HG02763 (cell line): ENCODE measurements at regions not wholly inside any gene's neighbourhood (a gene's known extent, or its start where the extent isn't known, plus 50 kb on each side); places are given as distances from the start of the nearest gene placed in this dataset.

Experiments
- ATAC-seq: cut with Tn5 transposase; IDR thresholded peaks from one replicate; pipeline ENCODE4 v1.9.1; 2021; ENCODE audit warnings: mild to moderate bottlenecking, moderate library complexity; ENCODE audit not compliant: unreplicated experiment

GRCh38 chr18:10205151-10205550 is 249.3 kb upstream of the APCDD1 start:
- ATAC-seq: no peak

GRCh38 chr18:10207682-10208345 is 246.6 kb upstream of the APCDD1 start:
- no peak for ATAC-seq

GRCh38 chr18:10209302-10209701 is 245.1 kb upstream of the APCDD1 start:
- ATAC-seq: no peak

GRCh38 chr18:10210057-10210633 is 244.3 kb upstream of the APCDD1 start:
- no peak for ATAC-seq

GRCh38 chr18:10213526-10213925 is 240.9 kb upstream of the APCDD1 start:
- ATAC-seq: peak; percentile 72

GRCh38 chr18:10215446-10215845 is 239.0 kb upstream of the APCDD1 start:
- no peak for ATAC-seq

- ATAC-seq: no peak
Observed at GRCh38 chr18:10216791-10217190, 237.6 kb upstream of the APCDD1 start.

GRCh38 chr18:10217211-10217610 is 237.2 kb upstream of the APCDD1 start:
- no peak for ATAC-seq

- ATAC-seq: no peak
Observed at GRCh38 chr18:10225300-10225699, 229.1 kb upstream of the APCDD1 start.

GRCh38 chr18:10226971-10227370 is 227.5 kb upstream of the APCDD1 start:
- no peak for ATAC-seq

- ATAC-seq: no peak
Observed at GRCh38 chr18:10228326-10228725, 226.1 kb upstream of the APCDD1 start.

GRCh38 chr18:10229458-10229857 is 225.0 kb upstream of the APCDD1 start:
- ATAC-seq: no peak

- ATAC-seq: no peak
Observed at GRCh38 chr18:10230072-10230471, 224.4 kb upstream of the APCDD1 start.

GRCh38 chr18:10231220-10231619 is 223.2 kb upstream of the APCDD1 start:
- ATAC-seq: no peak

- no peak for ATAC-seq
Observed at GRCh38 chr18:10232062-10232461, 222.4 kb upstream of the APCDD1 start.

GRCh38 chr18:10233082-10233875 is 221.2 kb upstream of the APCDD1 start:
- ATAC-seq: no peak

- ATAC-seq: no peak
Observed at GRCh38 chr18:10234281-10234680, 220.2 kb upstream of the APCDD1 start.

- no peak for ATAC-seq
Observed at GRCh38 chr18:10234912-10235660, 219.3 kb upstream of the APCDD1 start.

- no peak for ATAC-seq
Observed at GRCh38 chr18:10235661-10235952, 218.8 kb upstream of the APCDD1 start.

- no peak for ATAC-seq
Observed at GRCh38 chr18:10239103-10239502, 215.3 kb upstream of the APCDD1 start.

GRCh38 chr18:10239991-10240634 is 214.3 kb upstream of the APCDD1 start:
- ATAC-seq: no peak
